ENCODE measurements at regions not wholly inside any gene's neighbourhood (a gene's known extent, or its start where the extent isn't known, plus 50 kb on each side); places are given as distances from the start of the nearest gene placed in this dataset.

DNA sequence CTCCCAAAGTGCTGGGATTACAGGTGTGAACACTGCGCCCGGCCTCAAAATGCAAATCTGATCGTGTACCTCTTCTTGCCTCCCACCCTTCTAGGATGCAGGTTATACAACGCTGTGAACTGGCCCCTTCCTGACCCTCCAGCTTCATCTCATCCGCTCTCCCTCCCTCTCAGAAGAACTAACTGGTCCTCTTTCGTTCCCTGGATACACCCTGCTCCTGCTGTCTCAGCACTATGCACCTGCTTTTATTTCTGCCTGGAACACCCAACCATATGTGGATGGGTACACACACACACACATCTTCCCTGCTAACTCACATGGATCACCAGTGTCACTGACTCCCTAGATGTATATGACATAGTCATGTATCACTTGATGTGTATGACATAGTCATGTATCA is 56.1 kb upstream of the VASH1 start:
- TF ChIP-seq, protein P1, sequence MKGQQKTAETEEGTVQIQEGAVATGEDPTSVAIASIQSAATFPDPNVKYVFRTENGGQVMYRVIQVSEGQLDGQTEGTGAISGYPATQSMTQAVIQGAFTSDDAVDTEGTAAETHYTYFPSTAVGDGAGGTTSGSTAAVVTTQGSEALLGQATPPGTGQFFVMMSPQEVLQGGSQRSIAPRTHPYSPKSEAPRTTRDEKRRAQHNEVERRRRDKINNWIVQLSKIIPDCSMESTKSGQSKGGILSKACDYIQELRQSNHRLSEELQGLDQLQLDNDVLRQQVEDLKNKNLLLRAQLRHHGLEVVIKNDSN (IDR thresholded peaks at IDR 0.05; ENCODE audit: borderline replicate concordance, low read depth), result no peak
- no peak for TF ChIP-seq CTCF (IDR thresholded peaks at IDR 0.05)
